ENCODE measurements at regions not wholly inside any gene's neighbourhood (a gene's known extent, or its start where the extent isn't known, plus 50 kb on each side); places are given as distances from the start of the nearest gene placed in this dataset.

DNA sequence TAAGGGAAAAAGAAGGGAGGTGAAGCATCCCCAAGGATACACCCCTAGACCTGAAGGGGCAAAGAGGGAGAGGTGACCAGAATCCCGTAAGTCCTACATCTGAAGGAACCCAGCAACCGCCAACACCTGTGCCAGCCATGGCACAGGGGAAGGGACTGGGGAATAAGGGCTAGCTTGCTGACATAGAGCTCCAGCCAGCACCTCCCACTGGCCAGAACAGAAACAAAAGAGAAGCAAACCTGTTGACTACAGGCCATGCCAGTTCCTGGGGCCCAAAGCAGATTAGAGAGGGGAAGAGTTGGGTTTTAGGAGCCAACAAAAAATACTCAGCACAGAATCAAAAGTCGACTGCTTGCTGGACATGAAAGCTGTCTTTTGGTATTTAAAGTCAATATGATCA, 244.6 kb downstream of the SUCLG1 start:
- TF ChIP-seq, protein P1, sequence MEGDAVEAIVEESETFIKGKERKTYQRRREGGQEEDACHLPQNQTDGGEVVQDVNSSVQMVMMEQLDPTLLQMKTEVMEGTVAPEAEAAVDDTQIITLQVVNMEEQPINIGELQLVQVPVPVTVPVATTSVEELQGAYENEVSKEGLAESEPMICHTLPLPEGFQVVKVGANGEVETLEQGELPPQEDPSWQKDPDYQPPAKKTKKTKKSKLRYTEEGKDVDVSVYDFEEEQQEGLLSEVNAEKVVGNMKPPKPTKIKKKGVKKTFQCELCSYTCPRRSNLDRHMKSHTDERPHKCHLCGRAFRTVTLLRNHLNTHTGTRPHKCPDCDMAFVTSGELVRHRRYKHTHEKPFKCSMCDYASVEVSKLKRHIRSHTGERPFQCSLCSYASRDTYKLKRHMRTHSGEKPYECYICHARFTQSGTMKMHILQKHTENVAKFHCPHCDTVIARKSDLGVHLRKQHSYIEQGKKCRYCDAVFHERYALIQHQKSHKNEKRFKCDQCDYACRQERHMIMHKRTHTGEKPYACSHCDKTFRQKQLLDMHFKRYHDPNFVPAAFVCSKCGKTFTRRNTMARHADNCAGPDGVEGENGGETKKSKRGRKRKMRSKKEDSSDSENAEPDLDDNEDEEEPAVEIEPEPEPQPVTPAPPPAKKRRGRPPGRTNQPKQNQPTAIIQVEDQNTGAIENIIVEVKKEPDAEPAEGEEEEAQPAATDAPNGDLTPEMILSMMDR (IDR thresholded peaks at IDR 0.05): no peak
- TF ChIP-seq POLR2A (IDR thresholded peaks at IDR 0.05): no peak
- no peak for TF ChIP-seq POLR2AphosphoS5 (IDR thresholded peaks at IDR 0.05)

Measured in breast epithelium (tissue), 3 donors.